ENCODE measurements at regions not wholly inside any gene's neighbourhood (a gene's known extent, or its start where the extent isn't known, plus 50 kb on each side); places are given as distances from the start of the nearest gene placed in this dataset.

GRCh38 chrX:45710081-45710801, 509.6 kb upstream of the DIPK2B start:
- DNase-seq (ENCODE audit: low spot score): peak; percentile 62
- Histone ChIP-seq H3K36me3 (ENCODE audit: low read depth) (no peaks in the 10 kb centered on the region), H3K27me3 (ENCODE audit: insufficient read depth, poor library complexity, severe bottlenecking) (no peaks in the 10 kb centered on the region), H3K4me1 (ENCODE audit: insufficient read depth, poor library complexity, severe bottlenecking) (peaks cover 38% of the 10 kb centered on the region), H3K27ac (ENCODE audit: poor library complexity, severe bottlenecking) (peak overlapping the region; percentile 99), H3K4me3 (ENCODE audit: severe bottlenecking) (no peak overlapping the region), H3K9me3 (ENCODE audit: severe bottlenecking) (no peaks in the 10 kb centered on the region)
- peak; percentile 90 for ATAC-seq (ENCODE audit: low read depth)
- TF ChIP-seq CTCF (IDR thresholded peaks at IDR 0.05; ENCODE audit: poor library complexity, severe bottlenecking): no peak

GRCh38 chrX:45709381-45709780, 508.7 kb upstream of the DIPK2B start:
- Histone ChIP-seq H3K27me3 (ENCODE audit: insufficient read depth, poor library complexity, severe bottlenecking) (no peaks in the 10 kb centered on the region), H3K27ac (ENCODE audit: poor library complexity, severe bottlenecking) (peak overlapping the region; percentile 99), H3K9me3 (ENCODE audit: severe bottlenecking) (no peaks in the 10 kb centered on the region), H3K4me3 (ENCODE audit: severe bottlenecking) (no peak overlapping the region), H3K36me3 (ENCODE audit: low read depth) (no peaks in the 10 kb centered on the region), H3K4me1 (ENCODE audit: insufficient read depth, poor library complexity, severe bottlenecking) (peaks cover 30% of the 10 kb centered on the region)
- ATAC-seq (ENCODE audit: low read depth) (no peak), DNase-seq (ENCODE audit: low spot score) (no peak)
- no peak for TF ChIP-seq CTCF (IDR thresholded peaks at IDR 0.05; ENCODE audit: poor library complexity, severe bottlenecking)

GRCh38 chrX:45699158-45699557, 498.5 kb upstream of the DIPK2B start:
- Histone ChIP-seq H3K4me3 (ENCODE audit: severe bottlenecking) (no peak overlapping the region), H3K27ac (ENCODE audit: poor library complexity, severe bottlenecking) (no peak overlapping the region)

GRCh38 chrX:45697591-45697990, 496.9 kb upstream of the DIPK2B start:
- Histone ChIP-seq H3K4me1 (ENCODE audit: insufficient read depth, poor library complexity, severe bottlenecking) (peaks cover 7% of the 10 kb centered on the region), H3K27ac (ENCODE audit: poor library complexity, severe bottlenecking) (peak overlapping the region; percentile 50), H3K27me3 (ENCODE audit: insufficient read depth, poor library complexity, severe bottlenecking) (no peaks in the 10 kb centered on the region), H3K36me3 (ENCODE audit: low read depth) (no peaks in the 10 kb centered on the region), H3K9me3 (ENCODE audit: severe bottlenecking) (no peaks in the 10 kb centered on the region), H3K4me3 (ENCODE audit: severe bottlenecking) (no peak overlapping the region)
- ATAC-seq (ENCODE audit: low read depth): peak; percentile 53; the same call in 1 of the 3 replicates
- TF ChIP-seq CTCF (IDR thresholded peaks at IDR 0.05; ENCODE audit: poor library complexity, severe bottlenecking): no peak
- no peak for DNase-seq (ENCODE audit: low spot score)

More at GRCh38 chrX:45699158-45699557, 498.5 kb upstream of the DIPK2B start:
- H3K36me3 ChIP-seq (ENCODE audit: low read depth): no peaks in the 10 kb centered on the region
- DNase-seq (ENCODE audit: low spot score) (no peak), ATAC-seq (ENCODE audit: low read depth) (no peak)
- H3K9me3 ChIP-seq (ENCODE audit: severe bottlenecking): no peaks in the 10 kb centered on the region
- H3K27me3 ChIP-seq (ENCODE audit: insufficient read depth, poor library complexity, severe bottlenecking): no peaks in the 10 kb centered on the region
- TF ChIP-seq CTCF (IDR thresholded peaks at IDR 0.05; ENCODE audit: poor library complexity, severe bottlenecking): no peak
- H3K4me1 ChIP-seq (ENCODE audit: insufficient read depth, poor library complexity, severe bottlenecking): peaks cover 7% of the 10 kb centered on the region

GRCh38 chrX:45696736-45697135, 496.1 kb upstream of the DIPK2B start:
- H3K27me3 ChIP-seq (ENCODE audit: insufficient read depth, poor library complexity, severe bottlenecking): no peaks in the 10 kb centered on the region
- no peak overlapping the region for H3K4me3 ChIP-seq (ENCODE audit: severe bottlenecking)
- no peaks in the 10 kb centered on the region for H3K36me3 ChIP-seq (ENCODE audit: low read depth)
- H3K4me1 ChIP-seq (ENCODE audit: insufficient read depth, poor library complexity, severe bottlenecking): peaks cover 7% of the 10 kb centered on the region
- no peak for TF ChIP-seq CTCF (IDR thresholded peaks at IDR 0.05; ENCODE audit: poor library complexity, severe bottlenecking)
- no peak for DNase-seq (ENCODE audit: low spot score)
- no peaks in the 10 kb centered on the region for H3K9me3 ChIP-seq (ENCODE audit: severe bottlenecking)
- no peak for ATAC-seq (ENCODE audit: low read depth)
- peak overlapping the region; percentile 50 for H3K27ac ChIP-seq (ENCODE audit: poor library complexity, severe bottlenecking)

Data from RWPE2 (cell line).